ENCODE measurements at regions not wholly inside any gene's neighbourhood (a gene's known extent, or its start where the extent isn't known, plus 50 kb on each side); places are given as distances from the start of the nearest gene placed in this dataset.

DNA sequence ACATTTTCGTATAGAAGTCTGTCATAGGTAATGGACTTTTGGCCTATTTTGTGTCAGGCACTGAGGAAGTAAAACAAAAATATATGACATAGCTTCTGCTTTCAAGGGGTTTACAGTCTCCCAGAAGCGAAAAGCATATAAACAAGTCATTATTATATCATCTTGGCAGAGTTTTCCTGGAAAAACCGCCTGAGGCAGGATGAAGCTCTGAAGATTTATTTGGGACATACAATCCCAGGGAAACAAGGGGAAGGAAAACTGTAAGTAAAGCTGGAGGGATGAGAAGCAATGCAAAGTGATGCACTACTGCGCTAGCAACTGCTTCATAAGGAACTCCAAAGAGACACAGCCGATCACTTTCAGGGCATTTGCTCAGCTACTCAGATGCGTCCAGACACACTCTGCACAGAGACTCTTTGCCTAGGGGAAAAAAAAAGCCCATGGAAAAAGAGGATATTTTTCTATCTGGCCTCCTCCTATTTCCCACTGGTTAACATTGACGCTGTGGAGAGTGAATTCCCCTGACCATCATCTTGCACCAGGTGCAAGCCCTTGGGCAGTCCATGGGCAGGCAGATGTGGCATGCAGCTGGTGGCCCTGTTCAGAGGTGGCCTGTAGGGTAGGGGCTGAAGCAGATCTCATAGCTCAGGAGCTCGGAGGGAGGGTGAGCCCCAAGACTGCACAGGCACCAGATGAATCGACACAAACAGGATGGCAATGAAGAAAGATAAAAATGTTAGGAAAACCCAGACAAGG, 158.1 kb downstream of the METTL4 start:
- no peak for DNase-seq (ENCODE audit: low read depth in 2 of 2)

GRCh38 chr18:2414235-2414634, 157.1 kb downstream of the METTL4 start:
- DNase-seq (ENCODE audit: low read depth in 2 of 2), result no peak

GRCh38 chr18:2415656-2416055, 155.6 kb downstream of the METTL4 start:
- DNase-seq (ENCODE audit: low read depth in 2 of 2), result no peak

DNA sequence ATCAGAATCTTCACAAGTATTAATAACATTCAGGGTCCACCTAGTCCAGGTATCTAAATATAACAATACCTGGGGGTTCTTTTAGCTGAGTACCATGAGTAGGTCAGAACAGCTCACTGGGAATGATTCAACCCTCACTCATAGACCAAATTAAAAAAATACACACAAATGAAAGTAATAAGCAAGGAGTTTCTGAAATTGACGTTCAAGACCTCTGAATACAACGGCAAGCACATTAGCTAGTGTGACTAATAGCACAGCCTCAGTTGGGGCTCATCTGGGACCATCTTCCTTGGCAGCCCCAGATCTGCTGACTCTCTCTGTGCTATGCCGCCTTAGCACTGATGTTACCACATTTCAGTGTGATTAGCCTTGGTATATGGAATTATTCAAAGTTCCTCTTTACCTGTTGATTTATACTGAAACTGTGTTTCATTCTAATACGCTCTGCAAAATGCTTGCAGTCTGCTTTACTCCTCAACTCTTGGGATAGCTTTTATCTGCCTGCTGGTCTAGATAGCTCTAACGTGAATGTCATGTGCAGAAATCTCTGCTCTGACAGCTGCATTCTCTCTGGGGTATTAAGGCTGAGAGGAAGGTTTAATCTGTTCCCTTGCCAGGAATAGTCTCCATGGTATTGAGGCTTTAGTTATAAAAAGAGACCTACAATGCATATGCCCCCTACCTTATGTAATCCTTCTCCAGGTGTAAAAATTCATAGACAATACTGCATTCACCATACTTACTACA, 153.3 kb downstream of the METTL4 start:
- no peak for DNase-seq (ENCODE audit: low read depth in 2 of 2)

DNA sequence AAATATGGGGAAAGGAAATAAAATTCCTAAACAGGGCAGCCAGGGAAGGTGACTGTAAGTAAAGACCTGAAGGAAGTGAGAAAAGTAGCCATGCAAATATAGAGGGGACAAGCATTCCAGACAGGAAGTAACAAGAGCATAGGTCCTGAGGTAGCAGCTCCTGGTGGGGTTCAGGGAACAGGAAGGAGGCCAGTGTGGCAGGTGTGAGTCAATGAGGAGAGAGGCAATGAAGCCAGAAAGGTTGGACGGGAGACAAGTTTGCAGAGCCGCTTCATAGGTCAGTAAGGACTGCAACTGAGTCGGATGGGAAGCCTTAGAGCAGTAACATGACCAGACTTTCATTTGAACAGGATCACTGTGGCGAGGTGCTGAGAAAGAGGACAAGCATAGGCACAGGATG, 150.9 kb downstream of the METTL4 start:
- no peak for DNase-seq (ENCODE audit: low read depth in 2 of 2)

GRCh38 chr18:2423761-2424160, 147.5 kb downstream of the METTL4 start:
- no peak for DNase-seq (ENCODE audit: low read depth in 2 of 2)

- no peak for DNase-seq (ENCODE audit: low read depth in 2 of 2)
These were observed 146.9 kb downstream of the METTL4 start for GRCh38 chr18:2424420-2424819.

DNA sequence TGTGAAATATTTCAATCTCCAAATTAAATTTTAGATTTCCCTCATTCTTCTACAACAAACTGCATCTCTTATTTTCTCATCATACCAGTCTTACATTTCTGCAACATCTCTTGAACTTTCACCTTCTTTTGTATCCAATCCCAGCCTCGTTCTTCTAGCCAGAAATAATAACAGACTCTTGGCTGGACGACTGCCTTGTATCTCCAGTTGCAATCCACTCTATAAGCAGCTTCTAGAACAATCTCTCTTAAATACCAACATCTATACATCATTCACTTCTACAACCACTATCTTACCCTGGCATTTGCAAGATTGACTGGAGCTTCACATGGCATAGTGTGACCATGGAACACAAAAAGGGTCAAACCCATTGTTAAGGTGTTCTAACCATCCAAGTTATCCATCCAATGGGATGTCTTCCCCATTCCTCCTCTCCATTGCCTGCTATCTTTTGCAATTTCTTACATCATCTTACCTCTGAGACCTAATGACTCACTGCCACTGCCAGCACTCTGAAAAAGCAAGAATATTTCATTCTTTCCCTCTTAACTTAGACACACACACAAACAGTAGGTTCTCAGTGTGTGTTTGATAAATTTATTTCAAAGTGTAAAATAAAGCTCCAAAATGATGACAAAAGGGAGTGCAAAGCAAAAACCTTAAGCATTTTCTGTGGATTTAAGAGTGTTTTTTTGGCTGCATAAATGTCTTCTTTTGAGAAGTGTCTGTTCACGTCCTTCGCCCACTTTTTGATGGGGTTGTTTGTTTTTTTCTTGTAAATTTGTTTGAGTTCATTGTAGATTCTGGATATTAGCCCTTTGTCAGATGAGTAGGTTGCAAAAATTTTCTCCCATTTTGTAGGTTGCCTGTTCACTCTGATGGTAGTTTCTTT, 145.6 kb downstream of the METTL4 start:
- DNase-seq (ENCODE audit: low read depth in 2 of 2), result no peak

- no peak for DNase-seq (ENCODE audit: low read depth in 2 of 2)
These were observed 141.1 kb downstream of the METTL4 start for GRCh38 chr18:2430191-2430590.

- DNase-seq (ENCODE audit: low read depth in 2 of 2), result no peak
These were observed 139.5 kb downstream of the METTL4 start for GRCh38 chr18:2431806-2432205.

DNA sequence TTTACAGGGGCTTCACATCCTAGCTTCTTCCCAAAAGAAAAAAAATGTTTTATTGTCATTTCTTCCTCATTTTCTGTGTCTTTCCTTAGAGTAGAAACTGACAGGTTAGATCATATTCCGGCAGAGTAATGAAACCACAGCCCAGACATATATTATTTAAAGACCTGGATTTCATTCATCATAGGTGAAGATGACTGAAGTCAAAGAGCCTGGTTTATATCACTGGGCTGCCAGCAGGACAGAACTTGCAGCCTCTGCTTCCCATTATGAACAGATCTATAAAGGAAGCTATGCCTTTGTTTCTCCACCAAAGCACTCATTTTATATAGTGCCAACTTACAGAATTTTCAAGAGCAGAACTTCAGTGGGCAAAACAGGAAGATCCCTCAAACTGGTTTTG, 137.9 kb downstream of the METTL4 start:
- no peak for DNase-seq (ENCODE audit: low read depth in 2 of 2)

GRCh38 chr18:2441544-2441943, 129.8 kb downstream of the METTL4 start:
- no peak for DNase-seq (ENCODE audit: low read depth in 2 of 2)

DNA sequence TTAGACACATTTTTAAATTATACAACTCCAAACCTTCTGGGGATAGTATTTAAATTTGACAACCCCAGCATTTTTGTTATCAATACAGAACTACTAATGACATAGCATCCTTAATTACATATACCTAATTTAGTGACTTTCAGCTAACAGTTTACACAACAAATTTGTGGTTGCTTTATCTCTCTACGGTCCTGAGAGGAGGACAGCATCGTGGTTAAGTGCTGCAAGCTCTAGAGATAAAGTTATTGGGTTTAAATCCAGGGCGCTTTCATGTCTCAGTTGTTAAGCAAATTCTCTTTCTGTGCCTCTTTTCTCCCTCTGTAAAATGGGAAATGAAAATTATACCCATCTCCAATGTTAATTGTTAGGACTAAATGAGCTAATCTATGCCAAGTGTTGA, 129.3 kb downstream of the METTL4 start:
- DNase-seq (ENCODE audit: low read depth in 2 of 2), result no peak

- no peak for DNase-seq (ENCODE audit: low read depth in 2 of 2)
These were observed 128.5 kb downstream of the METTL4 start for GRCh38 chr18:2442726-2443275.

DNA sequence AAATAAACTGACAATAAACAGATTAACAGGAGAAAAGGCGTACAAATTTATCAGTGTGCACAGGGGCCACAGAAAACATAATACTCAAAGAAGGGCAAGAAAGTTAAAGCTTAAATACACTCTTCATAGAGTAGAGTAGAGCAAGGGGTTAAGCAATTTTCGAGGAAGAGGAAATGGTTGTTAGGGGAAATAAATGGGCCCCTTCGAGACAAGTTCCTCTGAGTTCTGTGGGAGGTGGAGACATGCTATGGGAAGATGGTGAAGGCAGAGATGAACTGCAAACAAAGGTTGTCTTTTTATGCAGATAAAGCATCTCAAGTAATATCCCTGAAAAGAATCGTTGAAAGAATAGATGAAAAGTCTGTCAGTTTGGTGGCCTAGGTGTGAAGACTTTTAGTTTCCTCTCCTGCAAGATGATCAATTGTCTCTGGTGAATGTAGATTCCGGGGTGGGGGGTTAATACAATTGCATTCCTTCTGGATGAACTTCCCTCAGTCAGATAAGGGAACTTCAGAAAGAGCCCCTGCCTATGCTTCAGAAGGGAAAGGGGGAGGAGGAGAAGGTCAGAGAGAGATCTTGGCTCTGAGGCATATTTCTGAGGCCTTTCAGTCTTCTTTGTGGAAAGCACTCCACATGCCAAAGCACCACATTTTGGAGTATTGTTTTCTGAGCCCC, 127.0 kb downstream of the METTL4 start:
- no peak for DNase-seq (ENCODE audit: low read depth in 2 of 2)

DNA sequence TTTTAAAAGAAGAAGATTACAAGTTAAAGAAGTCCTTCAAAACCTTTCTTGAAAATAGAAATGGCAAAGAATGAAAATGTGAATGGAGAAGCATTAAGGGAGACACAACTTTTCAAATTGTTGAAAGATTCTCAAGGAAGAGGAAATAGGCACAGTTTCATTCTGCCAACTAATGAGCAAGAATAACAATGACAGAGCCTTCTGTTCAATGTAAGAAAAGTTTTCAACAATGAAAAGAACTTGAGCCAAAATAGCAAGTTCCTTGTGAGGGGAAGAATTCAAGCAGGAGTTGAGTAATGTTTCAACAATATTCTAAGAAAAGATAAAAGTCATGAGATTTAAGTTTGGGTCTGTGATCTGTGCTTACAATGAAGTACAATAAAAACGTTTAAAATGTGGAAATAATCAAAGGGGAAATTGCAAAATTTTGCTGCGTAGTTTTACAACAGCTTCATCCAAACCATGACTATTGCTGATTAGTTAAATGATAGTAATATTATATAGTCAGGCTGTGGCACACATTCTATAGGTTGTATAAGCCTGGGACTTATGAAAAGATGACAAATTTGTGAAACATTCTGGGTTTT, 122.6 kb downstream of the METTL4 start:
- DNase-seq (ENCODE audit: low read depth in 2 of 2), result no peak

DNA sequence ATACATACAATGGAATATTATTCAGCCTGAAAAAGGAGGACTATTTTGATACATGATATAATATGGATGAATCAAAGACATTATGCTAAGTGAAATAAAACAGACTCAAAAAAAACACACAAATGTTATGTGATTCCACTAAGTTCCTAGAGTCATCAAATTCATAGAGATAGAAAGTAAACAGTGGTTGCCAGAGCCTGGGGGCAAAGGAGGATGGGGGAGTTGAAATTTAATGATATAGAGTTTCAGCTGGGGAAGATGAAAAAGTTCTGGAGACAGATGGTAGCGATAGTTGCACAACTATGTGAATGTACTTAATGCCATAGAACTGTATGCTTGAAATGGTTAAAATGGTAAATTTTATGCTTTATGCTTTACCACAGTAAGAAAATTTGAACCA, 119.7 kb downstream of the METTL4 start:
- no peak for DNase-seq (ENCODE audit: low read depth in 2 of 2)

- DNase-seq (ENCODE audit: low read depth in 2 of 2), result no peak
These were observed 111.4 kb downstream of the METTL4 start for GRCh38 chr18:2459886-2460285.

DNA sequence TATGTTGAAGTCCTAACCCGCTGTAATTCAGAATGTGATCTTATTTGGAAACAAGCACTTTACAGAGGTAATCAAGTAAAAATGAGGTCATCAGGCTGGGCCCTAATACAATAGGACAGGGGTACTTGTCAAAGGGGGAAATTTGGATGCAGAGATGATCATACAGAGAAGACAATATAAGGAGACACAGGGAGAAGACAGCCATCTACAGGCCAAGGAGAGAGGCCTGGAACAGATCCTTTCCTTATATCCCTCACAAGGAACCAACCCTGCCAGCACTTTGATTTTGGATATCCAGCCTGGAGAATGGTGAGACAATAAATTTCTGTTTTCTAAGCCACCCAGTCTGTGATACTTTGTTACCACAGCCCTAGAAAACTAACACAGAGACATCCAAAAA, 104.3 kb downstream of the METTL4 start:
- DNase-seq (ENCODE audit: low read depth in 2 of 2), result no peak

- DNase-seq (ENCODE audit: low read depth in 2 of 2), result no peak
These were observed 103.3 kb downstream of the METTL4 start for GRCh38 chr18:2468051-2468450.

DNA sequence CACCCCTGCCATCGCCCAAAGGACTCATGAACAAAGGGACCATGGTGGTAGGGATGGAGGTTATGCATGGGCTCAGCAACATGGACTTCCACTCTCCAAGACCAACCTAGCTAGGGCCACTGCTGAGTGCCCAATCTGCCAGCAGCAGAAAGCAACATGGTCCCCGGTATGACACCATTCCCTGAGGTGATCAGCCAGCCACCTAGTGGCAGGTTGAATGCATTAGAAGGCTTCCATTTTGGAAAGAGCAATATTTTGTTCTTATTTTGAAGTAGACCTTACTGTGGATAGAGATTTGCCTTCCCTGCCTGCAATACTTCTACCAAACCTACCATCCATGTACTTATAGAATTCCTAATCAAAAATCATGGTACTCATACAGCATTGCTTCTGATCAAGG, 99.8 kb downstream of the METTL4 start:
- DNase-seq (ENCODE audit: low read depth in 2 of 2), result no peak

Measured in fibroblast of skin of left biceps (primary cell).